Fibroblast of villous mesenchyme (primary cell): ENCODE measurements at regions not wholly inside any gene's neighbourhood (a gene's known extent, or its start where the extent isn't known, plus 50 kb on each side); places are given as distances from the start of the nearest gene placed in this dataset.

ENCODE experiments used
- DNase-seq: peaks from one replicate; pipeline ENCODE4 v3.0.0-alpha.2; 2010; ENCODE audit warnings: low read depth
- H3K4me3 ChIP-seq: 2 replicates; pipeline ENCODE4 v1.5.1; 2011; ENCODE audit warnings: low read depth, mild to moderate bottlenecking, low read length
- TF ChIP-seq, protein P1 (sequence below): IDR thresholded peaks from 2 replicates; pipeline ENCODE4 v1.5.1; 2012; ENCODE audit warnings: low read depth, mild to moderate bottlenecking, low read length; ENCODE audit not compliant: insufficient read depth

DNA sequence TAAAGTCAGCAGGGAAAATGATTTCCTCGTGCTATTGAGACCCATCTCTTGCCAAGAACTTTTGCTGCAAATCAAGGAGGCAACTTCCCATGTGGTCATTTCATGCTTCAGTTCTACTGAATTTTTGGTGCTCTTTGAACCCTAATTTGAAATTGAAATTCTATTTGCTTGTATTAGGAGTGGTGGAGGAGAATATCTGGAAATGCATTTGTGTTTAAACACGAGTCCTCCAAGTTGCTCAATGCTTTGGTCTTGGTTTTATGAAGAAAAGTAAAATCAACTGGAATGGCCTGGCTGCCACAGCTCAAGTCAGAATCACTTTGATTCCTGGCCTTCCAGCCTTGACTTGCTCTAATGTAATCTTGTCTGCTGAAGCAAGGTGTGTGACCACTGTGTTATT, 613.2 kb downstream of the TLE1 start:
- TF ChIP-seq, protein P1, sequence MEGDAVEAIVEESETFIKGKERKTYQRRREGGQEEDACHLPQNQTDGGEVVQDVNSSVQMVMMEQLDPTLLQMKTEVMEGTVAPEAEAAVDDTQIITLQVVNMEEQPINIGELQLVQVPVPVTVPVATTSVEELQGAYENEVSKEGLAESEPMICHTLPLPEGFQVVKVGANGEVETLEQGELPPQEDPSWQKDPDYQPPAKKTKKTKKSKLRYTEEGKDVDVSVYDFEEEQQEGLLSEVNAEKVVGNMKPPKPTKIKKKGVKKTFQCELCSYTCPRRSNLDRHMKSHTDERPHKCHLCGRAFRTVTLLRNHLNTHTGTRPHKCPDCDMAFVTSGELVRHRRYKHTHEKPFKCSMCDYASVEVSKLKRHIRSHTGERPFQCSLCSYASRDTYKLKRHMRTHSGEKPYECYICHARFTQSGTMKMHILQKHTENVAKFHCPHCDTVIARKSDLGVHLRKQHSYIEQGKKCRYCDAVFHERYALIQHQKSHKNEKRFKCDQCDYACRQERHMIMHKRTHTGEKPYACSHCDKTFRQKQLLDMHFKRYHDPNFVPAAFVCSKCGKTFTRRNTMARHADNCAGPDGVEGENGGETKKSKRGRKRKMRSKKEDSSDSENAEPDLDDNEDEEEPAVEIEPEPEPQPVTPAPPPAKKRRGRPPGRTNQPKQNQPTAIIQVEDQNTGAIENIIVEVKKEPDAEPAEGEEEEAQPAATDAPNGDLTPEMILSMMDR = no peak
- no peak for DNase-seq
- no peak overlapping the region for H3K4me3 ChIP-seq

DNA sequence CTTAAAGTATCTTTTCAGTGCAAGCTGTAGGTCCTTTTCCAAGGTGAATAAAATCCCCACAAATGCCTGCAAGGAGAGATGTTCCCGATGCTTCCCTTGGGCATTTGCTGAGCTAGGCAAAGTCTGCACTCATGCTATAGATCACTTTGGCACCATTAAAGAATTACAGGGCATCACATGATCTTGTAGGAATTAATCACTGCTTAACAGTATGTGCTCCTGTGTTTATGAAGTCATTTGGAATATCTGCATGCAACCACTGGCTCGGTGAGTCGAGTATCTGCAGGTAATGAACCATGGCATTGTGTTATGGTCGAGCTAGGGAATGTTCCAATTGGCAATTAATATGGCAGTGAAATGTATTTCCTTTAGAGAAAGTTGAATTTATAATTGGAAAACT, 615.1 kb downstream of the TLE1 start:
- TF ChIP-seq, protein P1 = no peak
- DNase-seq = no peak
- H3K4me3 ChIP-seq = no peak overlapping the region

DNA sequence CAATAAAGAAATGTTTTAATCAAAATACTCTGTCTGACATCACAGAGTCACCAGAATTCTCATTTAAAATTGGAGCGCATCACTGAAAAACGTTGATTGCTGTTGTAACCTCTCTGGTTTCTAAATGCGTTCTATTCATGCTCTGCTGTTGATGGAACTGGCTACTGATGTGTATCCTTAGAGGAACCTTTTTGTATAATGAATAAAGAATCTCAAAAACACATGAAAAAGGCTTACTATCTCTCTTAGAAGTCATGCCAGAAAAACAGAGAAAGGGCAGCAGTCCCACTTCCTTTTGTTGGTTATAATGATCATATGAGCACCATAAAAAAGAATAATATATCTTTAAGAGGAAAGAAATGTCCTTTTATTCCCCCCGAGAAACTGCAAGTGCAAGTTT, 615.5 kb downstream of the TLE1 start:
- DNase-seq = no peak
- TF ChIP-seq, protein P1 = no peak
- no peak overlapping the region for H3K4me3 ChIP-seq

DNA sequence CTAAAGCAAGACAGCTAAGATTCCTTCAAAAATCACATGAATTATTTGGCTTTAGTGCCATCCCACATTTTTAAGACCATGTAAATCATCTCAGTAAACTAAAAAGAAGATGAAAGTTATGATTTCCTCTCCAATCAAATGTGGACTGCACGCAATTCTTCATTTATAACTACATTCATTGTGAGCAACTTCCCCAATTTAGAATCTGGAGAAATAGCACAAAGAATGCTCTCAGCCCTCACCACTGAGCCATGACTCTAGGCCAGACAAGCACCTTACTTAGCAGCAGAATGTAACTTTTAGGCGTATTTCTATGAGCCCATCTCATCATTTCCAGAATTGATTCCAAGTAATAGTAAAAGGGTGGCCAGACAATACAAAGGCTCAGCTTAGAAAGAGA, 616.6 kb downstream of the TLE1 start:
- no peak overlapping the region for H3K4me3 ChIP-seq
- TF ChIP-seq, protein P1 = no peak
- no peak for DNase-seq

DNA sequence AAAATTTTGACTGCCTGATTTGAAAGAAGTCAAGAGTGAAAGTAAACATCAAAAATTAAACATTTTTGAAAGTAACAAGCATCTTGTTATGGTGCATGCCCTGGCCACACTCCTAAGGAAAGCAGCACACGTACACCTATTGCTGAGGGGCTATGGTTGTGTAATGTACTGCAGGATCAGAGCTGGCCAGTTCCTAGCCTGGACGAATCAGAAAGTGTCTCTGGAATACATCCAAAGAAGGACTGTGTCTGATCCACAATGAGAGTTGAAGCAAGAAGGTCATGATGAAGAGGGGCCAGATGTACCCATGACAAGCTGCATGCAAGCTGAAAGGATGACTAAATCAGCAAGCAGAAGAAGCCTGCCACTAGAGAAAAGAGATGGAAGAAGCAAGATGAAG, 618.2 kb downstream of the TLE1 start:
- TF ChIP-seq, protein P1 = no peak
- DNase-seq = peak; percentile 42
- H3K4me3 ChIP-seq = no peak overlapping the region

DNA sequence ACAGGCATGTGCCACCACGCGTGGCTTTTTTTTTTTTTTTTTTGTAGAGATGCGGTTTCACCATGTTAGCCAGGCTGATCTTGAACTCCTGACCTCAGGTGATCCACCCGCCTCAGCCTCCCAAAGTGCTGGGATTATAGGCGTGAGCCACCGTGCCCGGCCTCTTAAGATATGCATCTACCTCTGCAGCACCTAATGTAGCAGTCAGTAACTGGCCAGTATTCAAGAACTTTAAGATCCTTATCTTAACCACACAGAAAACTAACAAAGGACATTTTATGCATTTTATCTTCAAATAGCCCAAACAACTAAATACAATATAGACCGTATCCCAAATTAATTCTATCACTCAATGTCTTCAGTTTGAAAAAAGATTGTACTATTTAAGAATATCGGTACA, 618.7 kb downstream of the TLE1 start:
- H3K4me3 ChIP-seq = no peak overlapping the region
- TF ChIP-seq, protein P1 = no peak
- no peak for DNase-seq

DNA sequence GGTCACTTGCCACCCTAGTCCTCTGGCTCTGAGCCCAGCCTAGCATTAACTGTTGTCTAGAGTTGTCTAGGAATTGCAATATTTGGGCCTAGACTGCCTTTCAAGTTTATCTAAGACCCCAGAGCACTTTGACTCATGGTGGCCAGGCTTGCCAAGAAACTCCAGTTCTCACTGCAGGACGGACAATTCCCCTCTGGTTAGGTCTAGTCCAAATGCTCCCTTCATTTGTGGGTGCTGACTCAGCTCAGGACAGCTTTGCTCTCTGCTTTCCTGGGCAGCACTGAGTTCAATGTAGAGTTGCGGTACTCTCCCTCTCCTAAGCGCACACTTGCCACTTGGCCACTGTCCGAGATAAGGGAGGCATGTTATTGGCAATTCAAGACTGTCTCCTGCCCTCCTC, 619.4 kb downstream of the TLE1 start:
- DNase-seq = no peak
- no peak overlapping the region for H3K4me3 ChIP-seq
- TF ChIP-seq, protein P1 = no peak
